Right lobe of liver (tissue), 6 donors: ENCODE measurements at regions not wholly inside any gene's neighbourhood (a gene's known extent, or its start where the extent isn't known, plus 50 kb on each side); places are given as distances from the start of the nearest gene placed in this dataset.

Experiments used
- ATAC-seq, 4 donors: fragments of 200-7000 bp; cut with Tn5 transposase; one replicate each; pipeline ENCODE4 v1.9.1; 2020; ENCODE audit warnings: mild to moderate bottlenecking in 4 of 4, moderate library complexity in 4 of 4
- DNase-seq, 3 donors: peaks; one replicate each; pipeline ENCODE4 v3.0.0-alpha.2; 2020
- H3K27ac ChIP-seq, 3 donors: fragments of 200-600 bp; one replicate each; pipeline ENCODE4 v1.8.0; 2022
- H3K27me3 ChIP-seq, 2 donors: fragments of 200-600 bp; one replicate each; pipeline ENCODE4 v1.8.0; 2022
- H3K36me3 ChIP-seq, 4 donors: fragments of 200-600 bp; sonication (generic) in 1 of 4; one replicate each; pipeline versions ENCODE4 v1.5.1 to v1.8.0; 2017 to 2022; ENCODE audit warnings: control low read depth in 1 of 4
- H3K4me1 ChIP-seq, 4 donors: fragments of 200-600 bp; sonication (generic) in 1 of 4; one replicate each; pipeline versions ENCODE4 v1.5.1 to v1.8.0; 2017 to 2022; ENCODE audit warnings: control low read depth in 1 of 4
- H3K4me3 ChIP-seq, 3 donors: fragments of 200-600 bp; one replicate each; pipeline ENCODE4 v1.8.0; 2022
- H3K9me3 ChIP-seq, 4 donors: fragments of 200-600 bp; sonication (generic) in 1 of 4; one replicate each; pipeline versions ENCODE4 v1.5.1 to v1.8.0; 2017 to 2022; ENCODE audit warnings: control low read depth in 1 of 4
- POLR2A ChIP-seq: fragments of 450-650 bp; IDR thresholded peaks from one replicate; pipeline ENCODE4 v1.6.1; 2017; ENCODE audit warnings: antibody characterized with exemption, mild to moderate bottlenecking
- WGBS: methylation state at CpG from one replicate; pipeline ENCODE4 v1.1.6; 2018; ENCODE audit warnings: low coverage, low lambda C conversion rate; ENCODE audit not compliant: insufficient coverage; ENCODE audit errors: missing lambda C conversion rate; 5-methylcytosine and 5-hydroxymethylcytosine counted together
- intact Hi-C, 2 donors: fragments of 100-400 bp; cut with DNase I; formaldehyde crosslinking; loops; one replicate each; pipeline versions ENCODE4 v1.11.2 to v1.14.1; 2022
- TF ChIP-seq, protein P1 (sequence below), 4 donors: fragments of 200-600 bp in 3 of 4; fragments of 450-650 bp in 1 of 4; IDR thresholded peaks; one replicate each; pipeline versions ENCODE4 v1.5.1 to v1.8.0; 2016 to 2022; ENCODE audit warnings: antibody characterized with exemption in 4 of 4, mild to moderate bottlenecking in 2 of 4
- donor health status: DM: no; HTN: yes; CAD: no.
- donor health status: DM: no; HTN: no; CAD: no.
- donor health status: DM: no; HTN: no; CAD: no.
- donor health status: DM: no; HTN: yes; CAD: no.
- donor health status: DM: no; HTN: yes; CAD: no.

DNA sequence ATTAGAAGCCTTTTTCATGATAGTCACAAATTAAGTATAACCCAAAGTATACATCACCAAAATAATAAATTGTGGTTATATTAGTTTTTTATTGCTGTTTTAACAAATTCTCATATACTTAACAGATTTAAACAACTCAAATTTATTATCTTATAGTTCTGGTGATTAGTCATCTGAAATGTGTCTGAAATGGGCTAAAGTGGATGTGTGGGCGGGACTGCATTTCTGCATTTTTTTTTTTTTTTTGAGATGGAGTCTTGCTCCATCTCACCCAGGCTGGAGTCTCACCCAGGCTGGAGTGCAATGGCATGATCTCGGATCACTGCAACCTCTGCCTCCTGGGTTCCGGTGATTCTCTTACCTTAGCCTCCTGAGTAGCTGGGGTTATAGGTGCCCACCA lies 891.5 kb upstream of the CELF2 start:
- TF ChIP-seq POLR2A = no peak
- TF ChIP-seq, protein P1, sequence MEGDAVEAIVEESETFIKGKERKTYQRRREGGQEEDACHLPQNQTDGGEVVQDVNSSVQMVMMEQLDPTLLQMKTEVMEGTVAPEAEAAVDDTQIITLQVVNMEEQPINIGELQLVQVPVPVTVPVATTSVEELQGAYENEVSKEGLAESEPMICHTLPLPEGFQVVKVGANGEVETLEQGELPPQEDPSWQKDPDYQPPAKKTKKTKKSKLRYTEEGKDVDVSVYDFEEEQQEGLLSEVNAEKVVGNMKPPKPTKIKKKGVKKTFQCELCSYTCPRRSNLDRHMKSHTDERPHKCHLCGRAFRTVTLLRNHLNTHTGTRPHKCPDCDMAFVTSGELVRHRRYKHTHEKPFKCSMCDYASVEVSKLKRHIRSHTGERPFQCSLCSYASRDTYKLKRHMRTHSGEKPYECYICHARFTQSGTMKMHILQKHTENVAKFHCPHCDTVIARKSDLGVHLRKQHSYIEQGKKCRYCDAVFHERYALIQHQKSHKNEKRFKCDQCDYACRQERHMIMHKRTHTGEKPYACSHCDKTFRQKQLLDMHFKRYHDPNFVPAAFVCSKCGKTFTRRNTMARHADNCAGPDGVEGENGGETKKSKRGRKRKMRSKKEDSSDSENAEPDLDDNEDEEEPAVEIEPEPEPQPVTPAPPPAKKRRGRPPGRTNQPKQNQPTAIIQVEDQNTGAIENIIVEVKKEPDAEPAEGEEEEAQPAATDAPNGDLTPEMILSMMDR (IDR thresholded peaks at IDR 0.05) = no peak
- Histone ChIP-seq H3K9me3 (no peaks in the 10 kb centered on the region), H3K27ac (no peak overlapping the region), H3K4me1 (no peaks in the 10 kb centered on the region), H3K36me3 (no peaks in the 10 kb centered on the region), H3K4me3 (no peak overlapping the region), H3K27me3 (no peaks in the 10 kb centered on the region)
- intact Hi-C loops = no loop called here
- 58% methylated on average over 3 of the region's 3 CpGs for whole genome bisulfite sequencing
- ATAC-seq = no peak
- no peak for DNase-seq

DNA sequence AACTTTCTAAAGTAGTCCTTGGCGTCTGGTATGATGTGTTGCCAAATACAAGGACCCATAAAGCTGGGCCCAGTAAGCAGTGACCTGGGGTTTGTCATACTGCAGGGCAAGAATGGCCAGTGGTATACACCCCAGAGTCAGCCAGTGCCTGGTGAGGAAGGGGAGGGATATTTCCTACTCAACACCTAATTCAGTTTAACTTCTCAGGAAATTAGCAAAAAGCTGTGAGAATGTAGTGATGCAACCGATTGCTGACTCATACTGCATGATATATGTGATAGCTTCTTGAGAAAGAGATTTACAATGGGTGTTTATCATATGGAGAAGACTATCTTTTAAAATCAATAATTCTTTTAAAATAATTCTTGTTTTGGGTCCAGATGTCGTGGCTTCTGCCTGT lies 889.3 kb upstream of the CELF2 start:
- no peaks in the 10 kb centered on the region for H3K9me3 ChIP-seq
- ATAC-seq (no peak), DNase-seq (no peak)
- H3K4me1 ChIP-seq = no peaks in the 10 kb centered on the region
- no peak overlapping the region for H3K27ac ChIP-seq
- no peaks in the 10 kb centered on the region for H3K27me3 ChIP-seq
- 44% methylated on average over 3 of the region's 3 CpGs for WGBS
- no peaks in the 10 kb centered on the region for H3K36me3 ChIP-seq
- TF ChIP-seq, protein P1 (IDR thresholded peaks at IDR 0.05) = no peak
- TF ChIP-seq POLR2A = no peak
- no peak overlapping the region for H3K4me3 ChIP-seq
- intact Hi-C loops = no loop called here

DNA sequence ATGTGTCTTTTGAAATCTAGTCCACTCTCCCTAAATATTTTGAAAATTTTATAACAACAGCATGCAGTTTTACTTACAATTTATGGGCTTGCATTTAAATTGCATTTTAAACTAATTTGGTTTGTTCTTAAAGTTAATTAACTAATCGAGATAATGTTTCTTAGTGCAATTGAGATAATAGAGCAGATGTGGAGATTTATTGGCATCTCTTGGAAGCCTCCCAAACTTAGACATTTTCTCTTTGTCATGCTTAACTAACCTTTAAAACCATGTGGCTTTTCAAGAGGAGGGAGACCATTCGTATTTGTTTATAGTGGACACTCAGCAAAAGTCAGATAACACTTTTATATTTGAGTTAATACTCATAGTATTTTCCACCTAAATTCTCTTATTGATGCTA lies 887.0 kb upstream of the CELF2 start:
- intact Hi-C loops = no loop called here
- Histone ChIP-seq H3K27me3 (no peaks in the 10 kb centered on the region), H3K27ac (no peak overlapping the region), H3K4me3 (no peak overlapping the region), H3K4me1 (no peaks in the 10 kb centered on the region), H3K9me3 (no peaks in the 10 kb centered on the region), H3K36me3 (no peaks in the 10 kb centered on the region)
- TF ChIP-seq, protein P1 (IDR thresholded peaks at IDR 0.05) = no peak
- 45% methylated on average over 2 of the region's 2 CpGs for WGBS
- no peak for DNase-seq
- no peak for ATAC-seq

GRCh38 chr10:10132009-10132408 lies 885.7 kb upstream of the CELF2 start:
- no peaks in the 10 kb centered on the region for H3K9me3 ChIP-seq
- H3K27me3 ChIP-seq = no peaks in the 10 kb centered on the region
- 63% methylated on average over 1 of the region's 1 CpG for WGBS
- TF ChIP-seq, protein P1 (IDR thresholded peaks at IDR 0.05) = no peak
- TF ChIP-seq POLR2A = no peak
- no peak overlapping the region for H3K4me3 ChIP-seq
- ATAC-seq (no peak), DNase-seq (no peak)
- H3K27ac ChIP-seq = no peak overlapping the region
- H3K4me1 ChIP-seq = no peaks in the 10 kb centered on the region
- no peaks in the 10 kb centered on the region for H3K36me3 ChIP-seq
- intact Hi-C loops = no loop called here

- Histone ChIP-seq H3K4me1 (no peaks in the 10 kb centered on the region), H3K27me3 (no peaks in the 10 kb centered on the region), H3K36me3 (no peaks in the 10 kb centered on the region), H3K9me3 (no peaks in the 10 kb centered on the region), H3K27ac (no peak overlapping the region), H3K4me3 (no peak overlapping the region)
- TF ChIP-seq, protein P1 (IDR thresholded peaks at IDR 0.05) = no peak
- no peak for TF ChIP-seq POLR2A
- ATAC-seq = no peak
- intact Hi-C loops = no loop called here
- DNase-seq = no peak
- 44% methylated on average over 1 of the region's 1 CpG for WGBS
Measured at GRCh38 chr10:10133281-10133680, 884.4 kb upstream of the CELF2 start.
